ENCODE measurements at regions not wholly inside any gene's neighbourhood (a gene's known extent, or its start where the extent isn't known, plus 50 kb on each side); places are given as distances from the start of the nearest gene placed in this dataset.
A peak's percentile ranks its signal among the peaks of the same experiment; 100 is the strongest.
"Not testable (repeated sequence)": the region's sequence is repeated elsewhere in the genome, so short reads cannot be mapped to it uniquely, and the experiment has no call there.

DNA sequence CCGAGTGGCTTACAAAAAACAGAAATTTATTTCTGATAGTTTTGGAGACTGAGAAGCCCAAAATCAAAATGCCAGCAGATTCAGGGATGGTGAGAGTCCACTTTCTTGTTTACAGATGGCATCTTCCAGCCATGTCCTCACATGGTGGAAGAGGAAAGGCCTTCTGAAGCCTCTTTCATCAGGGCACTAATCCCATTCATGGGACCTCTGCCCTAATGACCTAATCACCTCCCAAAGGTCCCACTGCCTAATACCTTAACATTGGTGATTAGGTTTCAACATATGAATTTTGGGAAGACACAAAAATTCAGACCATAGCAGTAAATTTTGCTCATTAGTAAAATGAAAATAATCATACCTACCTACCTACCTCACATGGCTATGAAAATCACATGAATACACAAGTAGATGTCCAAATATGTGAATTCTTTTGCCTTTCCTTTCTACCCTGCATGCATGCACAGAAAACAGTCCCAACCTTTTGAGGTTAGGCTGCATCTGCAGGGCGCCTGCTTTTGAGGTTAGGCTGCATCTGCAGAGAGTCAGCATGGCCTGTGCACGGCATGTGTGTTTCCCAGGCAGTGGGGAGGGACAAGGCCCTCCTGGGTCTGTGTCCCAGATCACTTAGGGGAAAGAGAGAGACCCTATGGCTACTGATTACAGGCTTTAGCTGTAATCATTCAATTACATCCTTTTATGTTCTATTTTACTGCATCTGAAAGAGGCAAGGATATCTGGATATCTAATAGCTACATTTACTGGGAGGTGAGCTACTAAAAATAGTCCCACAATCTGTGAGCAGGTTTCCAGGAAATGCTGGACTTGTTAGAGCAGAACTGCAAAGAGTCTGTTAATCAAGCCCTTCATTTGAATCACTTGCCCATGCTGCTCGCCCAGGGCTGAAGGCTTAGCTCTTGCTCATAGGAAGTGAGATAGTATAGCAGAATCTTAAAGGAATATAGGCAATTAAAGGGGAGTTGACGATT lies 497.7 kb upstream of the MARCKS start:
- peaks cover 0 to 7% (median 4%) of the 10 kb centered on the region in 6 donors for H3K9me3 Mint-ChIP-seq
- H3K4me1 Mint-ChIP-seq: no peaks in the 10 kb centered on the region
- no peak for DNase-seq
- no peak overlapping the region for H3K4me3 Mint-ChIP-seq
- no peaks in the 10 kb centered on the region for H3K36me3 Mint-ChIP-seq
- H3K27ac Mint-ChIP-seq: no peak overlapping the region
- H3K27me3 Mint-ChIP-seq (ENCODE audit: low read depth in 3 of 3): peaks cover 0 to 1% (median 0%) of the 10 kb centered on the region in 3 donors

DNA sequence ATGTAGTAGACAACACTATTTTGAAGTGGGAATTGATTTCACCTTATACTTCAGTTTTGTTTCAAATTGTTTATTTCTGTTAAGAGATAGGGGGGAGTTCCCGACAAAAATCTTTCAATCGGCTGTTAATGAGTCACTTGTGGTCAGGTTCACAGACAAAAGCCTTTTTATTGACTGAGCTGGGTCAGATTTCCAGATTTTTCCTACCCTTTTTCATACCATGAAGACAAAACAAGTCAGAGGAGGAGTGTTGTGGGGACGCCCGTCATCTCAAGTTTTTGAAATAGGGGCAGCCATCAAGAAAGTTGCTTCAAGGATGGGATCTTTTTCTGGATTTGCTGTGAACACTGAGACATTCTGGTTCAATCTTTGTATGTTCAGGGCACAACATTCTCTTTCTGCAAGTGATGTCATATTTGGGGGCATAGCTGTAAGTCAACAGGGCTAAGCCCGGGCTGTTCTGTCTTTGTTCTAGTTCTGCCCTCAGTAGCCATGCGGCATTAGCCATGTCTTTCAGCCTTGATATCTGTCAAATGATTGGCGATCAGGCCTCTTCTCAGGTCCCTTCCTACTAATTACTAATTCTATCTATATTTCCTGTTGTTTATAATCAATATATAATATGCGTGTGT lies 496.0 kb upstream of the MARCKS start:
- H3K9me3 Mint-ChIP-seq: peaks cover 0 to 6% (median 4%) of the 10 kb centered on the region in 6 donors
- no peaks in the 10 kb centered on the region for H3K4me1 Mint-ChIP-seq
- no peak overlapping the region for H3K4me3 Mint-ChIP-seq
- H3K27me3 Mint-ChIP-seq (ENCODE audit: low read depth in 3 of 3): peaks cover 0 to 1% (median 0%) of the 10 kb centered on the region in 3 donors
- H3K36me3 Mint-ChIP-seq: no peaks in the 10 kb centered on the region
- H3K27ac Mint-ChIP-seq: no peak overlapping the region
- DNase-seq: no peak

DNA sequence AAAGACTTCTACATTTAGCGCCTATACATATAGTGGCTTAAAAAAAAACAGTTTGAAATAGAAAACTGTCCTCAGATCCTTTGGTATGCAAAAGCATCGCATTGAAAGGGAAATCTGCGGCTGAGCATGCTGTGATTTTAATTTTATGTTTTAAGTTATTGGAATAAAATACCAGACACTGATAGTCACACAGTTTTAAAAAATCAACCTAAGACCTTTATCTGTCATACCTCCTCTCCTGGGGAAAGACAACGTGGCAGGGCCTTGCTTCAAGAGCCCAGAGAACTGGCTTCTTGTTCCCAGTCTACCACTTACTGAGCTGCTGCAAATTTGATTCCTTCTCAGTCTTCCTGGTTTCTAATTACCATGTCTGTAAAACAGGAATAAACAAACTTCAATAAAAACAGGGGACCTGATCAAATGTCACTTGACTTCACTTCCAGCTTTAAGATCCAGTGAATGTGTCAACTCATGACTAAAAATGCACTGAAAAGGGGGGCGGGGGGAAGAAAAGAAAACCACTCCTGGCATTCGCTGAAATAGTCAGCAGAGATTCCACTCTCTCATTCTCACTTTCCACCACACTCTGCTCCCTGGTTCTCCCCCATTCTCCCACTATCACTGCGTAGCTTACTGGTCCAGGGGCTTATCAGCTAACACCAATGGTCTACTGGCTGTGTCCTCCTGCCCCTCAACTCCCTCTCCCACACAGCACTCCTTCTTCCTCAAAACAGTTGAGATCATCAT lies 494.7 kb upstream of the MARCKS start:
- Mint-ChIP-seq H3K27me3 (ENCODE audit: low read depth in 3 of 3) (peaks cover 0 to 1% (median 0%) of the 10 kb centered on the region in 3 donors), H3K4me1 (no peaks in the 10 kb centered on the region), H3K4me3 (no peak overlapping the region), H3K27ac (peak overlapping the region in 1 of 6 donors; percentile 22), H3K36me3 (no peaks in the 10 kb centered on the region), H3K9me3 (peaks cover 0 to 6% (median 3%) of the 10 kb centered on the region in 6 donors)
- no peak for DNase-seq

DNA sequence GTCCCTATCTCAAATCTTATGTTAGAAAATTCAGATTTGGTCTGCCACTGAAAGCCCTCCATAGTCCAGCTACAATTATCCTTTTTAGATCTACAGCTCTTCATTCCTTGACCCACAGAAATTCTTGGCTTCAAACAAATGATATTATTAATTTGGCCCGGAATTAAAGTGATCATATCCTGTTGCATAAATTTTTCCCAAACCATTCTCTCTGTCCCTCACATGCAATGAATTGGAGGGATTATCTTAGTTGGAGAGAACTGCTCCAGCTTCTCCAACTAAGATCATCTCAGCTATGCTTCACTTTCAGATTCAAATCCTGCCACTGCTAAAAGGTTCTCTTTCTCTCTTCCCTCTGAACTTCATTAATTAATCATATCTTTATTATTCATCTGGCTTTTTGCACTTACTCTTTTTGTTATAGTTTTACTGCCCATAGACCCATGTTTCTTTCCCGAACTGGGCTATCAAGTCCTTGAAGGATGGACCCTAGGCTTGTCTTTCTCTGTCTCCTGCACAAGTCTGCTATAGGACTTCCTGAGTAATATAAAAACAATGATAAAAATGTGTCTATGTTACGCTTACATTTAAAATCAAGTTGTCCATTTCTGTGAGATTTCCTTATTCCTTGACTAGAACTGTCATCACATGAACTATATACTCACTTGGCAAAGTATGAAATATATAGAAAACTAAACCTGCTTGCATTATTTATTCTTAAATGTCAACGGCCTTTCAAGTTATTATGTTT lies 493.9 kb upstream of the MARCKS start:
- DNase-seq: no peak
- Mint-ChIP-seq H3K4me3 (no peak overlapping the region), H3K36me3 (no peaks in the 10 kb centered on the region), H3K27ac (no peak overlapping the region), H3K4me1 (no peaks in the 10 kb centered on the region), H3K9me3 (peaks cover 0 to 6% (median 2%) of the 10 kb centered on the region in 6 donors), H3K27me3 (ENCODE audit: low read depth in 3 of 3) (peaks cover 0 to 1% (median 0%) of the 10 kb centered on the region in 3 donors)

DNA sequence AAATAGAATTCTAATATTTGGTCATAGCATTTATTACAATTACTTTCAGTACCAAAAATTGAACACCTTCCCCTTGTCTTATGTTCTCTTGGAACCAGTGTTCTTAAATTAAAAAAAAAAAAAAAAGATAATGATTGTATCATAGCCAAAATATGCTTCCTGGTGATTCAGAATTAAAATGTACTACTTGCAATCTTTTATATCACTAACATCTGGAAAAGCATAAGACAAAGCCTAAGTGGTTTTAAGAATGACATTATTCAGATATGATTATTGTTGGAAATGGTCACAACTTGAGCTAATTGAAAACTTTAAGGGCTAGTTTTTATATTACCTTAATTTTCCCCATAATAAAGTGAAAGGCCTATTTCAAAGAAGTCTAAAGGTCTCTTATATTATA lies 493.3 kb upstream of the MARCKS start:
- Mint-ChIP-seq H3K27ac (no peak overlapping the region), H3K36me3 (no peaks in the 10 kb centered on the region), H3K4me1 (no peaks in the 10 kb centered on the region), H3K4me3 (no peak overlapping the region), H3K9me3 (peaks cover 0 to 6% (median 2%) of the 10 kb centered on the region in 6 donors), H3K27me3 (ENCODE audit: low read depth in 3 of 3) (peaks cover 0 to 1% (median 0%) of the 10 kb centered on the region in 3 donors)
- no peak for DNase-seq

DNA sequence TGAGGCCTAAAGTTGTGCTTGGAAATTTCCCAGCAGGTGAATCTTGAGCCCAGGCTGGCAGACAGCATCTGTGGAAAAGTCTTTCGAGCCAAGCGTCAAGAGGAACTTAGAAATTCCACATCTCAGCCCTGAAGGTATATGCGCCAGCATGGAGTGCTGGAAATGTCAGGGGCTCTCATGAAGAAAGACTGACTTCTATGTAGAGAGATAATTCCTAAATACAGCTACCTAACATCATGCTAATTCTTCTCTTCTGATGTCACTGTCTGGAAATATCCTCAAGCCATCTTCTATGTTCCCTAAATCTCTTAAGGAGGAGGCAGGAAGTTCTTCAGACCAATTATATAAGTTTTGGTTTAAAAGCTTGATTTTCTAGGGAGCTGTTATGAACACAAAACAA lies 492.4 kb upstream of the MARCKS start:
- Mint-ChIP-seq H3K9me3 (peaks cover 0 to 6% (median 2%) of the 10 kb centered on the region in 6 donors), H3K27ac (no peak overlapping the region), H3K27me3 (ENCODE audit: low read depth in 3 of 3) (peaks cover 0 to 1% (median 0%) of the 10 kb centered on the region in 3 donors), H3K4me1 (no peaks in the 10 kb centered on the region), H3K36me3 (no peaks in the 10 kb centered on the region), H3K4me3 (no peak overlapping the region)
- no peak for DNase-seq

DNA sequence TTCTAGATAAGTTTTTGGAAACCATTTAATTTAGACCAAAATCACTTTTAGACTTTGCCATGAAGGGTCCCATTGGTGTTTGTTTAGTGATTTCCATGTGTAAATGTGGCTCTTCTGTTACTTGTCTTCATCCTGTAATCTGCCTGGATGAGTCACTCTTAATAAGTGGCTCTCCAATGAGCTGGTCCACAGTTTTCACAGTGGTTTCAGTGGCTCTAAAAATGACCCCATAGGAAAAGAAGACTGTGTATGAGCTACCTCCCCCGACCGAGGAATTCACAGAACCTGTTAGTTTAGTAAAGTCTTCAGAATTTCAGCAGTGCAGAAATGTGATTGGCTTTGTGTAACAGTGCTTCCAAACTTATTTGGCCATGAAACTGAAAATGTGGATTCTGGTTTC lies 492.0 kb upstream of the MARCKS start:
- Mint-ChIP-seq H3K36me3 (no peaks in the 10 kb centered on the region), H3K27ac (no peak overlapping the region), H3K27me3 (ENCODE audit: low read depth in 3 of 3) (peaks cover 0 to 1% (median 0%) of the 10 kb centered on the region in 3 donors), H3K4me1 (no peaks in the 10 kb centered on the region), H3K4me3 (no peak overlapping the region), H3K9me3 (peaks cover 0 to 6% (median 2%) of the 10 kb centered on the region in 6 donors)
- no peak for DNase-seq

DNA sequence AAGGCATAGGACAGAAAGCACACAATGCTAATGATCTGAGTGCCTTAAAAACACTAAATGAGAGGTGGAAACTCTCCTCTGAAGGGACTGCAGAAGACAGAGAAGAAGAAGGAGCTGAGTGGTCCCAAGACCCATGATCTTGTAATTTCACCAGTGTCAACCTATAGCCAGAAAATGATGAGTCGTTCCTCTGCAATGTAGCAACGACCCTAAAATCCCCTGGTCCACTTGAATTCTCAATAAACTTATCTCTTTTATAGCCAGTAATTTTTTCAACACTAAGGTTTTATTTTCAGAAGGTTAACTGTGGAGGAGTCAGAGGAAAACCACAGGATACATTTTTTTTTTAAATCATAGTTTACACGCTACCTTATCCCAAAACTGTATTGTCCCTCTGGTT lies 490.6 kb upstream of the MARCKS start:
- Mint-ChIP-seq H3K4me1 (no peaks in the 10 kb centered on the region), H3K9me3 (peaks cover 0 to 6% (median 2%) of the 10 kb centered on the region in 6 donors), H3K27me3 (ENCODE audit: low read depth in 3 of 3) (no peaks in the 10 kb centered on the region), H3K4me3 (no peak overlapping the region), H3K27ac (no peak overlapping the region), H3K36me3 (no peaks in the 10 kb centered on the region)
- no peak for DNase-seq

DNA sequence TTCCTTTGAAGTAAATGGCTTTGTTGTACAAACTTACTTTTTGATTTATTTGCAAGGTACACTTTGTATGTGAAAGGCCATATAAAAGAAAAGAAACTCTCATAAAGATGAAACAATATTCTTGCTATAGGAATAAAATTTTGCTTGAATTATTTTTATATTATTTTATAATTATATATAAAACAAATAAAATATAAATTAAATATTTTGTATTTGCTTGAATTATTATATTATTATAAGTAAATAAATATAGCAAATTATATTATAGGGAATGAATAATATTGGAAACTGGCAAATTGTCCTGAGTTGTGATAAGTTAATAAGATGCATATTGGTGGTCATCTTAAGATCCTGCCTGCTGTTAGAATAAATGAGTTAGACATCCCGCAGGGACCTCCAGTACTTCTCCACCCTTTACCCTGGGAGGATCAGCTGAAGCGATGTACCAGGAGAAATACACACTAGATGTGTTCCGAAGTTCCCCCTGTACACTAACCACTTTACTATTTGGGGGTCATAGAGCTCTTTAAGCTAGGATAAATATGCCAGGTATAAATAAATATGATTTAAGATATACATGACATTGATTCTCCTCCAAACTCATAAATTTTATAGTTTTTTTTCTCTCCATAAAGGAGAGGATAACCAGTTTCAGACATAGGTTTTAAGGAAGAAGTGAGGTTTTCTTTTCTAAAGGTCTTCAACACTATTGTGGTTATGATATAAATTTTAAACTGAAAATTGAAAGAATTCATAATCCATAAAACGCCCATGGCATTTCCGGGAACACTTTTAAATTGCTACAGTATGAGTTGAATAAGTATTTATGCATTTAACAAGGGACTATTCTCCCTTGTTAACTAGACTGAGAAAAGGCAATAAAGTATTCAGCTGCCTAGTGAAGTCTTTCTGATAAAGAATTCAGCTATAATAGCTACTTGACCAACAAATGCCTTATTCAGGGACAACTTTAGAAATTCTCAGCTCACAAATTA lies 486.3 kb upstream of the MARCKS start:
- no peak for DNase-seq
- H3K4me1 Mint-ChIP-seq: no peaks in the 10 kb centered on the region
- H3K36me3 Mint-ChIP-seq: no peaks in the 10 kb centered on the region
- H3K9me3 Mint-ChIP-seq: peaks cover 0 to 9% (median 3%) of the 10 kb centered on the region in 6 donors
- no peak overlapping the region for H3K27ac Mint-ChIP-seq
- no peak overlapping the region for H3K4me3 Mint-ChIP-seq
- H3K27me3 Mint-ChIP-seq (ENCODE audit: low read depth in 3 of 3): no peaks in the 10 kb centered on the region

DNA sequence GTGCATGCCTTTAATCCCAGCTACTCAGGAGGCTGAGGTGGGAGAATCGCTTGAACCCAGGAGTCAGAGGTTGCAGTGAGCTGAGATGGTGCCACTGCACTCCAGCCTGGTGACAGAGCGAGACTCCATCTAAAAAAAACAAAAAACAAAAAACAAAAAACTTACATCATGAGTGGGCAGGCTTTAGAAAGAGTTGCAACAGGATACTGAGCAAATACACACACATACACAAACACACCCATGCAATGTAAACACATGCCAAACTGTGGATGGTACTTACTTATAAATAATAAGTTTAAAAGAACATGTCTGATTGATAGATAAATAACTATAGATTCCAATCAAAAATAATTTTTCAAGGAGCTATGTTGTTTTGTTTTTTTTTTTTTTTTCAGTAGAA lies 481.7 kb upstream of the MARCKS start:
- not testable (repeated sequence) for H3K4me1 Mint-ChIP-seq; H3K9me3 Mint-ChIP-seq; H3K36me3 Mint-ChIP-seq; H3K4me3 Mint-ChIP-seq; H3K27ac Mint-ChIP-seq; H3K27me3 Mint-ChIP-seq (ENCODE audit: low read depth in 3 of 3); DNase-seq

DNA sequence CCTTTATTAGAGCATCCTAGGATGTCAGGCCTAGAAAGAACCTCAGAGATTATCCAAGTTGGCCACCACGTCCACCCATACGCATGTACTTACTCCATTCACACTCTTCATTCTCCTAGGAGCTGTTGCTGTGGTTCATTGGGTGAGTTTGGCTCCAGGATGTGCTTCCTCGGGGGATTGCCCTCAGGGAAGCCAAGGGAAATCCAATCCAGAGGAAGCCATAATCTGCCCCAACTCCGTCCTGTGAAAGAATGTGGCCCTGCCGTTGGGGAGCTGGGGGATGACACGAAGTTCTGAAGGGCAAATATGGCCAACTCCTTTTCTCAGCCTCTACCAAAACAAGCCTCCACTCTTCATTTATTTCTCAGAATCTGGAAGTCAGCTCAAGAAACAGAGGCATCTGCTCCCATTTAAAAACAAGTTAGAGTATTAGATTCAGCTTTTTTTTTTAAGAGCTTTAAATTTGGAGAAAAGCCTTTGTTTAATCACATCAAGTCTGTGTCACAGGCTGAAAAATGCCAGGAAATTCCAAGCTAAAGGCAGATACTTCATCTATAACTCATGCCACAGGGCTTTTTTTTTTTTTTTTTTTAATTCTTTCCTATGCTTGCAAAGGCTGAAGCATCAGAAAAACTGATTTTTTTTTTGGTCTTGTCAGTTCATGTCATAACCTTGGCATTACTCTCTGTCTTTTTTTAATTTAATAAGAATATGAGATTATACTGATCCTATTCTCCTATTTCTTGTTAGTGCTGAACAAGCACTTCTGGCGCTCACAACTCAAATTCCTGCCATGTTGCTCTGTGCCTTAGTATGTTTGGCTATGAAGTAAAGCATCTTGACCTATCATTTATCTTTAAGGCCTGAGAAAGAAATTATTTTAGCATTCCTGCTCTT lies 480.9 kb upstream of the MARCKS start:
- no peak overlapping the region for H3K4me3 Mint-ChIP-seq
- peaks cover 0 to 9% (median 3%) of the 10 kb centered on the region in 6 donors for H3K9me3 Mint-ChIP-seq
- H3K27me3 Mint-ChIP-seq (ENCODE audit: low read depth in 3 of 3): peaks cover 0 to 2% (median 0%) of the 10 kb centered on the region in 3 donors
- no peak overlapping the region for H3K27ac Mint-ChIP-seq
- H3K4me1 Mint-ChIP-seq: no peaks in the 10 kb centered on the region
- DNase-seq: no peak
- H3K36me3 Mint-ChIP-seq: no peaks in the 10 kb centered on the region

DNA sequence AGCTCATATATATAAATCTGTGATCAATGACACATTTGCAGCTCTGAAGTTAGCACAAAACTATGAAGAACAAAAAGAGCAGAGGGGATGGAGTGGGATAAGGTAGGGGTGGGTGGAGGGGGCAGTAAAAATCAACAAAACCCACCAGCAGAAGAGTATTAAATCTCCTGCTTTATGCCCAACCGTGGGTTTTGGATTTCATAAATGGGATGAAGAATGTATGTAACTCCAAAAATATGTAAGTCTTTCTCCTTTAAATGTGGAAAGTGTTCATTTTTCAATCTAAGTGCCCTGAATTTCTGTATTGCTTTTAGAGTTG lies 480.3 kb upstream of the MARCKS start:
- Mint-ChIP-seq H3K9me3 (peaks cover 0 to 9% (median 3%) of the 10 kb centered on the region in 6 donors), H3K36me3 (no peaks in the 10 kb centered on the region)
- no peak for DNase-seq

More for the DNA sequence above, 480.3 kb upstream of the MARCKS start:
- H3K27ac Mint-ChIP-seq: no peak overlapping the region
- no peak overlapping the region for H3K4me3 Mint-ChIP-seq
- H3K4me1 Mint-ChIP-seq: no peaks in the 10 kb centered on the region
- H3K27me3 Mint-ChIP-seq (ENCODE audit: low read depth in 3 of 3): peaks cover 0 to 2% (median 0%) of the 10 kb centered on the region in 3 donors

Measured in immature natural killer cell (primary cell).